Karpas-422 (cell line): ENCODE measurements at regions not wholly inside any gene's neighbourhood (a gene's known extent, or its start where the extent isn't known, plus 50 kb on each side); places are given as distances from the start of the nearest gene placed in this dataset.

Source experiments
- DNase-seq: peaks from one replicate; pipeline ENCODE4 v3.0.0-alpha.2; 2015
- H2AFZ ChIP-seq: fragments of 200-600 bp; sonication (generic); 2 replicates; pipeline ENCODE4 v1.6.1; 2014; ENCODE audit warnings: antibody characterized with exemption, low read length, mixed read lengths
- H3K27ac ChIP-seq: fragments of 200-600 bp; sonication (generic); 2 replicates; pipeline ENCODE4 v1.5.1; 2014; ENCODE audit warnings: mild to moderate bottlenecking, low read length, moderate library complexity
- H3K27me3 ChIP-seq: fragments of 200-600 bp; sonication (generic); 2 replicates; pipeline ENCODE4 v1.6.1; 2014; ENCODE audit warnings: low read length, mixed read lengths
- H3K36me3 ChIP-seq: fragments of 200-600 bp; sonication (generic); 2 replicates; pipeline ENCODE4 v1.6.1; 2014; ENCODE audit warnings: low read length, mixed read lengths; ENCODE audit not compliant: insufficient read depth
- H3K4me1 ChIP-seq: fragments of 200-600 bp; sonication (generic); 2 replicates; pipeline ENCODE4 v1.6.1; 2014; ENCODE audit warnings: mild to moderate bottlenecking, low read length, mixed read lengths
- H3K4me2 ChIP-seq: fragments of 200-600 bp; sonication (generic); 2 replicates; pipeline ENCODE4 v1.6.1; 2014; ENCODE audit warnings: low read length, low read depth, mild to moderate bottlenecking; ENCODE audit not compliant: poor library complexity, severe bottlenecking
- H3K4me3 ChIP-seq: fragments of 200-600 bp; sonication (generic); 2 replicates; pipeline ENCODE4 v1.5.1; 2014; ENCODE audit warnings: mild to moderate bottlenecking, antibody characterized with exemption, low read length, mixed read lengths
- H3K79me2 ChIP-seq: fragments of 200-600 bp; sonication (generic); 2 replicates; pipeline ENCODE4 v1.6.1; 2014; ENCODE audit warnings: mild to moderate bottlenecking, low read length, mixed read lengths
- H3K9ac ChIP-seq: fragments of 200-600 bp; sonication (generic); 2 replicates; pipeline ENCODE4 v1.6.0; 2014; ENCODE audit warnings: low read length
- H3K9me2 ChIP-seq: fragments of 200-600 bp; sonication (generic), shearing (Covaris generic); replicated peaks from 2 replicates; pipeline ENCODE4 v1.6.0; 2014; ENCODE audit warnings: mild to moderate bottlenecking, low read length, moderate library complexity; ENCODE audit not compliant: insufficient read depth
- H3K9me3 ChIP-seq: fragments of 300-700, 200-600 bp; sonication (generic); 2 replicates; pipeline ENCODE4 v1.6.1; 2014; ENCODE audit warnings: low read length, mixed read lengths
- H4K20me1 ChIP-seq: fragments of 200-600 bp; sonication (generic); 2 replicates; pipeline ENCODE4 v1.6.1; 2014; ENCODE audit warnings: mild to moderate bottlenecking, antibody characterized with exemption, low read length, low read depth; ENCODE audit not compliant: insufficient read depth

- Histone ChIP-seq H3K4me1 (no peaks in the 10 kb centered on the region), H3K9ac (no peak overlapping the region), H3K36me3 (no peaks in the 10 kb centered on the region), H3K79me2 (no peaks in the 10 kb centered on the region), H3K4me2 (no peak overlapping the region), H3K27ac (no peak overlapping the region), H3K27me3 (no peaks in the 10 kb centered on the region), H3K9me2 (no peaks in the 10 kb centered on the region), H3K4me3 (no peak overlapping the region), H2AFZ (no peak overlapping the region), H4K20me1 (no peaks in the 10 kb centered on the region), H3K9me3 (no peaks in the 10 kb centered on the region)
- DNase-seq: no peak
Observed at GRCh38 chr5:98470747-98471146, 302.7 kb upstream of the RGMB start.

- no peaks in the 10 kb centered on the region for H3K27me3 ChIP-seq
- no peaks in the 10 kb centered on the region for H3K79me2 ChIP-seq
- no peak overlapping the region for H3K9ac ChIP-seq
- no peak overlapping the region for H3K4me2 ChIP-seq
- no peak overlapping the region for H2AFZ ChIP-seq
- H4K20me1 ChIP-seq: no peaks in the 10 kb centered on the region
- no peaks in the 10 kb centered on the region for H3K9me2 ChIP-seq
- no peaks in the 10 kb centered on the region for H3K9me3 ChIP-seq
- H3K4me1 ChIP-seq: no peaks in the 10 kb centered on the region
- no peak overlapping the region for H3K4me3 ChIP-seq
- no peak overlapping the region for H3K27ac ChIP-seq
- H3K36me3 ChIP-seq: no peaks in the 10 kb centered on the region
- no peak for DNase-seq
Observed at GRCh38 chr5:98471458-98471857, 302.0 kb upstream of the RGMB start.

- H3K79me2 ChIP-seq: no peaks in the 10 kb centered on the region
- H2AFZ ChIP-seq: no peak overlapping the region
- H3K36me3 ChIP-seq: no peaks in the 10 kb centered on the region
- H3K9ac ChIP-seq: no peak overlapping the region
- no peaks in the 10 kb centered on the region for H3K9me3 ChIP-seq
- H3K9me2 ChIP-seq: no peaks in the 10 kb centered on the region
- H4K20me1 ChIP-seq: no peaks in the 10 kb centered on the region
- no peaks in the 10 kb centered on the region for H3K4me1 ChIP-seq
- no peak overlapping the region for H3K4me3 ChIP-seq
- no peak overlapping the region for H3K4me2 ChIP-seq
- no peak overlapping the region for H3K27ac ChIP-seq
- DNase-seq: no peak
- no peaks in the 10 kb centered on the region for H3K27me3 ChIP-seq
Observed at GRCh38 chr5:98474216-98474615, 299.2 kb upstream of the RGMB start.

GRCh38 chr5:98474782-98475181 is 298.7 kb upstream of the RGMB start:
- no peaks in the 10 kb centered on the region for H3K9me3 ChIP-seq
- H4K20me1 ChIP-seq: no peaks in the 10 kb centered on the region
- H3K4me3 ChIP-seq: no peak overlapping the region
- H3K4me1 ChIP-seq: no peaks in the 10 kb centered on the region
- H2AFZ ChIP-seq: no peak overlapping the region
- no peak overlapping the region for H3K4me2 ChIP-seq
- H3K79me2 ChIP-seq: no peaks in the 10 kb centered on the region
- no peaks in the 10 kb centered on the region for H3K9me2 ChIP-seq
- DNase-seq: no peak
- no peaks in the 10 kb centered on the region for H3K27me3 ChIP-seq
- H3K27ac ChIP-seq: no peak overlapping the region
- no peaks in the 10 kb centered on the region for H3K36me3 ChIP-seq
- no peak overlapping the region for H3K9ac ChIP-seq

- H4K20me1 ChIP-seq: no peaks in the 10 kb centered on the region
- no peaks in the 10 kb centered on the region for H3K79me2 ChIP-seq
- H3K27ac ChIP-seq: no peak overlapping the region
- no peak overlapping the region for H2AFZ ChIP-seq
- H3K9me2 ChIP-seq: no peaks in the 10 kb centered on the region
- no peak for DNase-seq
- H3K4me3 ChIP-seq: no peak overlapping the region
- no peaks in the 10 kb centered on the region for H3K27me3 ChIP-seq
- H3K9me3 ChIP-seq: no peaks in the 10 kb centered on the region
- H3K4me1 ChIP-seq: no peaks in the 10 kb centered on the region
- no peaks in the 10 kb centered on the region for H3K36me3 ChIP-seq
- H3K9ac ChIP-seq: no peak overlapping the region
- no peak overlapping the region for H3K4me2 ChIP-seq
Observed at GRCh38 chr5:98482321-98483300, 290.9 kb upstream of the RGMB start.

GRCh38 chr5:98483301-98483685 is 290.2 kb upstream of the RGMB start:
- H2AFZ ChIP-seq: no peak overlapping the region

GRCh38 chr5:98489021-98489420 is 284.4 kb upstream of the RGMB start:
- H3K27me3 ChIP-seq: no peaks in the 10 kb centered on the region
- H3K36me3 ChIP-seq: no peaks in the 10 kb centered on the region
- no peaks in the 10 kb centered on the region for H3K9me3 ChIP-seq
- no peaks in the 10 kb centered on the region for H4K20me1 ChIP-seq
- no peaks in the 10 kb centered on the region for H3K79me2 ChIP-seq
- no peak overlapping the region for H3K9ac ChIP-seq
- no peak overlapping the region for H3K4me3 ChIP-seq
- H2AFZ ChIP-seq: no peak overlapping the region
- H3K27ac ChIP-seq: no peak overlapping the region
- H3K4me1 ChIP-seq: no peaks in the 10 kb centered on the region
- no peak overlapping the region for H3K4me2 ChIP-seq
- no peaks in the 10 kb centered on the region for H3K9me2 ChIP-seq
- DNase-seq: no peak

More at GRCh38 chr5:98483301-98483685, 290.2 kb upstream of the RGMB start:
- no peak overlapping the region for H3K9ac ChIP-seq
- H3K9me3 ChIP-seq: no peaks in the 10 kb centered on the region
- DNase-seq: no peak
- no peaks in the 10 kb centered on the region for H3K27me3 ChIP-seq
- H3K4me3 ChIP-seq: no peak overlapping the region
- H3K4me2 ChIP-seq: no peak overlapping the region
- H3K79me2 ChIP-seq: no peaks in the 10 kb centered on the region
- H3K4me1 ChIP-seq: no peaks in the 10 kb centered on the region
- H3K36me3 ChIP-seq: no peaks in the 10 kb centered on the region
- no peaks in the 10 kb centered on the region for H3K9me2 ChIP-seq
- H4K20me1 ChIP-seq: no peaks in the 10 kb centered on the region
- no peak overlapping the region for H3K27ac ChIP-seq

GRCh38 chr5:98490348-98490747 is 283.1 kb upstream of the RGMB start:
- no peaks in the 10 kb centered on the region for H3K36me3 ChIP-seq
- no peak overlapping the region for H2AFZ ChIP-seq
- H3K4me2 ChIP-seq: no peak overlapping the region
- H3K4me3 ChIP-seq: no peak overlapping the region
- H4K20me1 ChIP-seq: no peaks in the 10 kb centered on the region
- H3K27me3 ChIP-seq: no peaks in the 10 kb centered on the region
- no peaks in the 10 kb centered on the region for H3K79me2 ChIP-seq
- no peaks in the 10 kb centered on the region for H3K4me1 ChIP-seq
- no peaks in the 10 kb centered on the region for H3K9me3 ChIP-seq
- no peaks in the 10 kb centered on the region for H3K9me2 ChIP-seq
- no peak overlapping the region for H3K27ac ChIP-seq
- no peak for DNase-seq
- no peak overlapping the region for H3K9ac ChIP-seq
